HEK293 (cell line): ENCODE measurements at regions not wholly inside any gene's neighbourhood (a gene's known extent, or its start where the extent isn't known, plus 50 kb on each side); places are given as distances from the start of the nearest gene placed in this dataset.

ENCODE experiments used
- GLIS2 ChIP-seq: fragments of 450-650 bp; formaldehyde crosslinking; IDR thresholded peaks from 2 replicates; pipeline ENCODE4 v1.5.1; 2016; ENCODE audit warnings: missing biosample characterization, missing genetic modification characterization
- TRIM28 ChIP-seq: IDR thresholded peaks from 2 replicates; pipeline ENCODE4 v1.6.1; 2011; ENCODE audit warnings: low read length, control low read depth, borderline replicate concordance
- YY1 ChIP-seq: fragments of 450-650 bp; formaldehyde crosslinking; IDR thresholded peaks from 2 replicates; pipeline ENCODE4 v1.5.1; 2018; ENCODE audit warnings: missing biosample characterization, missing genetic modification characterization
- ZFP3 ChIP-seq: fragments of 450-650 bp; formaldehyde crosslinking; IDR thresholded peaks from 2 replicates; pipeline ENCODE4 v1.5.1; 2016; ENCODE audit warnings: low read depth, missing biosample characterization, missing genetic modification characterization
- ZNF2 ChIP-seq: fragments of 450-650 bp; formaldehyde crosslinking; IDR thresholded peaks from 2 replicates; pipeline ENCODE4 v1.5.1; 2016; ENCODE audit warnings: missing biosample characterization, missing genetic modification characterization
- ZNF510 ChIP-seq: fragments of 450-650 bp; formaldehyde crosslinking; IDR thresholded peaks from 2 replicates; pipeline ENCODE4 v1.5.1; 2018; ENCODE audit warnings: mild to moderate bottlenecking, missing genetic modification characterization, missing biosample characterization; ENCODE audit not compliant: insufficient replicate concordance
- ZNF629 ChIP-seq: fragments of 450-650 bp; formaldehyde crosslinking; IDR thresholded peaks from 2 replicates; pipeline ENCODE4 v1.5.1; 2017; ENCODE audit warnings: missing biosample characterization, missing genetic modification characterization
- ZSCAN16 ChIP-seq: fragments of 450-650 bp; formaldehyde crosslinking; IDR thresholded peaks from 2 replicates; pipeline ENCODE4 v1.5.1; 2016; ENCODE audit warnings: missing biosample characterization, missing genetic modification characterization
- TF ChIP-seq, protein P1 (sequence below): fragments of 450-650 bp; formaldehyde crosslinking; IDR thresholded peaks from 2 replicates; pipeline ENCODE4 v1.5.1; 2016; ENCODE audit warnings: missing biosample characterization, missing genetic modification characterization
- TF ChIP-seq, protein P2 (sequence below): fragments of 450-650 bp; formaldehyde crosslinking; IDR thresholded peaks from 2 replicates; pipeline ENCODE4 v1.5.1; 2016; ENCODE audit warnings: missing biosample characterization, missing genetic modification characterization
- TF ChIP-seq, protein P3 (sequence below): fragments of 450-650 bp; formaldehyde crosslinking; IDR thresholded peaks from 2 replicates; pipeline ENCODE4 v1.5.1; 2016; ENCODE audit warnings: missing biosample characterization, missing genetic modification characterization
- TF ChIP-seq, protein P4 (sequence below): fragments of 450-650 bp; formaldehyde crosslinking; IDR thresholded peaks from 2 replicates; pipeline ENCODE4 v1.5.1; 2017; ENCODE audit warnings: missing biosample characterization, mild to moderate bottlenecking, missing genetic modification characterization, moderate library complexity
- TF ChIP-seq, protein P5 (sequence below): fragments of 450-650 bp; formaldehyde crosslinking; IDR thresholded peaks from 2 replicates; pipeline ENCODE4 v1.5.1; 2016; ENCODE audit warnings: missing biosample characterization, missing genetic modification characterization

DNA sequence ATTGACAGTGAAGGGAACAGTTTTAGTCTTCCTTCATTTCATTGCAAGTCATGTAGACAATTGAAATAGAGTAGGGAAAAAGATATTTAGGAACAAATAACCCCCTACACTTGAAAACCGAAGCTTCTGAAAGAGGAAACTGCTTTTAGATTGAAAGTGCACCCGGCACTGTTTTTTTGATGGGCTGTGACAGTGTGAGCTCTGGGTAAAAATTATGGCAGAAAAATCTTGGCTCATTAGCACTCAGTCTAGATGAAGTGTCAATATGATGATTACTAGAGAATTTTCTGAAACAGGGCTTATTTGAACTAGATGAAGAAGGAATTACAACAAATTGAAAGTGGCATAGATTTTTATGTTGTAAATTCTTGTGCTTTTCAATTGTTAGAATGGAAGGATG lies 1132.4 kb downstream of the RAPGEF2 start:
- TF ChIP-seq, protein P1, sequence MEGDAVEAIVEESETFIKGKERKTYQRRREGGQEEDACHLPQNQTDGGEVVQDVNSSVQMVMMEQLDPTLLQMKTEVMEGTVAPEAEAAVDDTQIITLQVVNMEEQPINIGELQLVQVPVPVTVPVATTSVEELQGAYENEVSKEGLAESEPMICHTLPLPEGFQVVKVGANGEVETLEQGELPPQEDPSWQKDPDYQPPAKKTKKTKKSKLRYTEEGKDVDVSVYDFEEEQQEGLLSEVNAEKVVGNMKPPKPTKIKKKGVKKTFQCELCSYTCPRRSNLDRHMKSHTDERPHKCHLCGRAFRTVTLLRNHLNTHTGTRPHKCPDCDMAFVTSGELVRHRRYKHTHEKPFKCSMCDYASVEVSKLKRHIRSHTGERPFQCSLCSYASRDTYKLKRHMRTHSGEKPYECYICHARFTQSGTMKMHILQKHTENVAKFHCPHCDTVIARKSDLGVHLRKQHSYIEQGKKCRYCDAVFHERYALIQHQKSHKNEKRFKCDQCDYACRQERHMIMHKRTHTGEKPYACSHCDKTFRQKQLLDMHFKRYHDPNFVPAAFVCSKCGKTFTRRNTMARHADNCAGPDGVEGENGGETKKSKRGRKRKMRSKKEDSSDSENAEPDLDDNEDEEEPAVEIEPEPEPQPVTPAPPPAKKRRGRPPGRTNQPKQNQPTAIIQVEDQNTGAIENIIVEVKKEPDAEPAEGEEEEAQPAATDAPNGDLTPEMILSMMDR (tag by site-specific recombination) = no peak
- TF ChIP-seq, protein P2, sequence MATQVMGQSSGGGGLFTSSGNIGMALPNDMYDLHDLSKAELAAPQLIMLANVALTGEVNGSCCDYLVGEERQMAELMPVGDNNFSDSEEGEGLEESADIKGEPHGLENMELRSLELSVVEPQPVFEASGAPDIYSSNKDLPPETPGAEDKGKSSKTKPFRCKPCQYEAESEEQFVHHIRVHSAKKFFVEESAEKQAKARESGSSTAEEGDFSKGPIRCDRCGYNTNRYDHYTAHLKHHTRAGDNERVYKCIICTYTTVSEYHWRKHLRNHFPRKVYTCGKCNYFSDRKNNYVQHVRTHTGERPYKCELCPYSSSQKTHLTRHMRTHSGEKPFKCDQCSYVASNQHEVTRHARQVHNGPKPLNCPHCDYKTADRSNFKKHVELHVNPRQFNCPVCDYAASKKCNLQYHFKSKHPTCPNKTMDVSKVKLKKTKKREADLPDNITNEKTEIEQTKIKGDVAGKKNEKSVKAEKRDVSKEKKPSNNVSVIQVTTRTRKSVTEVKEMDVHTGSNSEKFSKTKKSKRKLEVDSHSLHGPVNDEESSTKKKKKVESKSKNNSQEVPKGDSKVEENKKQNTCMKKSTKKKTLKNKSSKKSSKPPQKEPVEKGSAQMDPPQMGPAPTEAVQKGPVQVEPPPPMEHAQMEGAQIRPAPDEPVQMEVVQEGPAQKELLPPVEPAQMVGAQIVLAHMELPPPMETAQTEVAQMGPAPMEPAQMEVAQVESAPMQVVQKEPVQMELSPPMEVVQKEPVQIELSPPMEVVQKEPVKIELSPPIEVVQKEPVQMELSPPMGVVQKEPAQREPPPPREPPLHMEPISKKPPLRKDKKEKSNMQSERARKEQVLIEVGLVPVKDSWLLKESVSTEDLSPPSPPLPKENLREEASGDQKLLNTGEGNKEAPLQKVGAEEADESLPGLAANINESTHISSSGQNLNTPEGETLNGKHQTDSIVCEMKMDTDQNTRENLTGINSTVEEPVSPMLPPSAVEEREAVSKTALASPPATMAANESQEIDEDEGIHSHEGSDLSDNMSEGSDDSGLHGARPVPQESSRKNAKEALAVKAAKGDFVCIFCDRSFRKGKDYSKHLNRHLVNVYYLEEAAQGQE (tag by site-specific recombination) = no peak
- TF ChIP-seq, protein P3, sequence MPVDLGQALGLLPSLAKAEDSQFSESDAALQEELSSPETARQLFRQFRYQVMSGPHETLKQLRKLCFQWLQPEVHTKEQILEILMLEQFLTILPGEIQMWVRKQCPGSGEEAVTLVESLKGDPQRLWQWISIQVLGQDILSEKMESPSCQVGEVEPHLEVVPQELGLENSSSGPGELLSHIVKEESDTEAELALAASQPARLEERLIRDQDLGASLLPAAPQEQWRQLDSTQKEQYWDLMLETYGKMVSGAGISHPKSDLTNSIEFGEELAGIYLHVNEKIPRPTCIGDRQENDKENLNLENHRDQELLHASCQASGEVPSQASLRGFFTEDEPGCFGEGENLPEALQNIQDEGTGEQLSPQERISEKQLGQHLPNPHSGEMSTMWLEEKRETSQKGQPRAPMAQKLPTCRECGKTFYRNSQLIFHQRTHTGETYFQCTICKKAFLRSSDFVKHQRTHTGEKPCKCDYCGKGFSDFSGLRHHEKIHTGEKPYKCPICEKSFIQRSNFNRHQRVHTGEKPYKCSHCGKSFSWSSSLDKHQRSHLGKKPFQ (tag by site-specific recombination) = no peak
- TF ChIP-seq YY1 (tag by site-specific recombination) (no peak), ZSCAN16 (tag by site-specific recombination) (no peak), TRIM28 (no peak), GLIS2 (tag by site-specific recombination) (no peak), ZNF2 (no peak), ZFP3 (no peak), ZNF510 (no peak), ZNF629 (tag by site-specific recombination) (no peak)
- TF ChIP-seq, protein P4, sequence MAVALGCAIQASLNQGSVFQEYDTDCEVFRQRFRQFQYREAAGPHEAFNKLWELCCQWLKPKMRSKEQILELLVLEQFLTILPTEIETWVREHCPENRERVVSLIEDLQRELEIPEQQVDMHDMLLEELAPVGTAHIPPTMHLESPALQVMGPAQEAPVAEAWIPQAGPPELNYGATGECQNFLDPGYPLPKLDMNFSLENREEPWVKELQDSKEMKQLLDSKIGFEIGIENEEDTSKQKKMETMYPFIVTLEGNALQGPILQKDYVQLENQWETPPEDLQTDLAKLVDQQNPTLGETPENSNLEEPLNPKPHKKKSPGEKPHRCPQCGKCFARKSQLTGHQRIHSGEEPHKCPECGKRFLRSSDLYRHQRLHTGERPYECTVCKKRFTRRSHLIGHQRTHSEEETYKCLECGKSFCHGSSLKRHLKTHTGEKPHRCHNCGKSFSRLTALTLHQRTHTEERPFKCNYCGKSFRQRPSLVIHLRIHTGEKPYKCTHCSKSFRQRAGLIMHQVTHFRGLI (tag by site-specific recombination) = no peak
- TF ChIP-seq, protein P5, sequence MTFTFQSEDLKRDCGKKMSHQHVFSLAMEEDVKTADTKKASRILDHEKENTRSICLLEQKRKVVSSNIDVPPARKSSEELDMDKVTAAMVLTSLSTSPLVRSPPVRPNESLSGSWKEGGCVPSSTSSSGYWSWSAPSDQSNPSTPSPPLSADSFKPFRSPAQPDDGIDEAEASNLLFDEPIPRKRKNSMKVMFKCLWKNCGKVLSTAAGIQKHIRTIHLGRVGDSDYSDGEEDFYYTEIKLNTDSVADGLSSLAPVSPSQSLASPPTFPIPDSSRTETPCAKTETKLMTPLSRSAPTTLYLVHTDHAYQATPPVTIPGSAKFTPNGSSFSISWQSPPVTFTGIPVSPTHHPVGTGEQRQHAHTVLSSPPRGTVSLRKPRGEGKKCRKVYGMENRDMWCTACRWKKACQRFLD (tag by site-specific recombination) = no peak
